ENCODE measurements at regions not wholly inside any gene's neighbourhood (a gene's known extent, or its start where the extent isn't known, plus 50 kb on each side); places are given as distances from the start of the nearest gene placed in this dataset.

- no peak for TF ChIP-seq CTCF (IDR thresholded peaks at IDR 0.05; ENCODE audit: insufficient read depth, low read depth, low read length)
- no peak for TF ChIP-seq EZH2 (IDR thresholded peaks at IDR 0.05; ENCODE audit: insufficient read depth, low read length)
Measured at GRCh38 chr9:26133537-26133936, 455.3 kb upstream of the TUSC1 start.
